Uterus (tissue), 3 donors: ENCODE measurements at regions not wholly inside any gene's neighbourhood (a gene's known extent, or its start where the extent isn't known, plus 50 kb on each side); places are given as distances from the start of the nearest gene placed in this dataset.

Experiments used
- DNase-seq, 2 donors: peaks; one replicate each; pipeline ENCODE4 v3.0.0-alpha.2; 2019 to 2020
- H3K27ac ChIP-seq, 2 donors: fragments of 200-600 bp; sonication (generic); 1 replicate in 1 of 2; 2 replicates in 1 of 2; pipeline ENCODE4 v1.5.1; 2016 to 2018
- H3K27me3 ChIP-seq, 2 donors: fragments of 200-600 bp; sonication (generic); one replicate each; pipeline ENCODE4 v1.5.1; 2018 to 2019; ENCODE audit warnings: control low read depth in 1 of 2
- H3K36me3 ChIP-seq, 2 donors: fragments of 200-600 bp; sonication (generic); one replicate each; pipeline ENCODE4 v1.5.1; 2019; ENCODE audit warnings: control low read depth in 1 of 2
- H3K4me1 ChIP-seq, 2 donors: fragments of 200-600 bp; sonication (generic); one replicate each; pipeline ENCODE4 v1.5.1; 2018 to 2019; ENCODE audit warnings: control low read depth in 1 of 2
- H3K4me3 ChIP-seq, 2 donors: fragments of 200-600 bp; sonication (generic); 1 replicate in 1 of 2; 2 replicates in 1 of 2; pipeline ENCODE4 v1.5.1; 2018 to 2019; ENCODE audit warnings: mild to moderate bottlenecking in 1 of 2
- H3K9me3 ChIP-seq, 2 donors: fragments of 200-600 bp; sonication (generic); one replicate each; pipeline ENCODE4 v1.5.1; 2019; ENCODE audit warnings: control low read depth in 1 of 2
- POLR2A ChIP-seq, 2 donors: fragments of 450-650 bp; IDR thresholded peaks; one replicate each; pipeline ENCODE4 v1.6.1; 2016; ENCODE audit warnings: antibody characterized with exemption in 2 of 2, mild to moderate bottlenecking in 1 of 2, moderate library complexity in 1 of 2
- intact Hi-C: fragments of 100-400 bp; cut with DNase I; formaldehyde crosslinking; loops from one replicate; pipeline ENCODE4 v1.15.1; 2023; ENCODE audit warnings: low total_unique reads
- TF ChIP-seq, protein P1 (sequence below), 4 experiments: fragments of 200-600 bp in 2 of 4; fragments of 450-650 bp in 2 of 4; sonication (generic) in 2 of 4; IDR thresholded peaks; one replicate each; pipeline ENCODE4 v1.5.1; 2016 to 2019; ENCODE audit warnings: antibody characterized with exemption in 4 of 4, mild to moderate bottlenecking in 2 of 4, moderate library complexity in 1 of 4
- donor health status: DM: yes; HTN: yes; CAD: no.

DNA sequence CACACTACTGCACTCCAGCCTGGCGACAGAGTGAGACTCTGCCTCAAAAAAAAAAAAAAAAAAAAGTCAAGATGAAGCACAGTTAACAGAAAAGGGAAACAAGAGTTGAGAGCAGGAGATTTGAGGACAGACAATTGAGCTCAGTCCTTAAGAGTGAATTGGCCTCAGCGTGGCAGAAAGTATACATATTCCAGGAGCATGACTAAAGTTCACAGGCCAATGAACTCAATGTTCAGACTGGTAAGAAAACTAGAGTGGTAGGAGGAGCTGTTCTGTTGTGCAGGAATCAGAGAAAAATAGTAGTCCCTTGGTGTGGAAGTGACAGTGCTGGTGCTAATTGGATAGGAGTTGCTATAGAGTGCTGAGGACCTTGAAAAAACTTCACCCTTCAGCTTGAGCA lies 60.0 kb downstream of the NRN1 start:
- TF ChIP-seq, protein P1, sequence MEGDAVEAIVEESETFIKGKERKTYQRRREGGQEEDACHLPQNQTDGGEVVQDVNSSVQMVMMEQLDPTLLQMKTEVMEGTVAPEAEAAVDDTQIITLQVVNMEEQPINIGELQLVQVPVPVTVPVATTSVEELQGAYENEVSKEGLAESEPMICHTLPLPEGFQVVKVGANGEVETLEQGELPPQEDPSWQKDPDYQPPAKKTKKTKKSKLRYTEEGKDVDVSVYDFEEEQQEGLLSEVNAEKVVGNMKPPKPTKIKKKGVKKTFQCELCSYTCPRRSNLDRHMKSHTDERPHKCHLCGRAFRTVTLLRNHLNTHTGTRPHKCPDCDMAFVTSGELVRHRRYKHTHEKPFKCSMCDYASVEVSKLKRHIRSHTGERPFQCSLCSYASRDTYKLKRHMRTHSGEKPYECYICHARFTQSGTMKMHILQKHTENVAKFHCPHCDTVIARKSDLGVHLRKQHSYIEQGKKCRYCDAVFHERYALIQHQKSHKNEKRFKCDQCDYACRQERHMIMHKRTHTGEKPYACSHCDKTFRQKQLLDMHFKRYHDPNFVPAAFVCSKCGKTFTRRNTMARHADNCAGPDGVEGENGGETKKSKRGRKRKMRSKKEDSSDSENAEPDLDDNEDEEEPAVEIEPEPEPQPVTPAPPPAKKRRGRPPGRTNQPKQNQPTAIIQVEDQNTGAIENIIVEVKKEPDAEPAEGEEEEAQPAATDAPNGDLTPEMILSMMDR (IDR thresholded peaks at IDR 0.05) = no peak
- no peak for TF ChIP-seq POLR2A (IDR thresholded peaks at IDR 0.05)
- Histone ChIP-seq H3K4me3 (no peak overlapping the region), H3K9me3 (no peaks in the 10 kb centered on the region), H3K4me1 (no peaks in the 10 kb centered on the region), H3K27ac (no peak overlapping the region), H3K36me3 (no peaks in the 10 kb centered on the region), H3K27me3 (no peaks in the 10 kb centered on the region)
- intact Hi-C loops = no loop called here
- no peak for DNase-seq

DNA sequence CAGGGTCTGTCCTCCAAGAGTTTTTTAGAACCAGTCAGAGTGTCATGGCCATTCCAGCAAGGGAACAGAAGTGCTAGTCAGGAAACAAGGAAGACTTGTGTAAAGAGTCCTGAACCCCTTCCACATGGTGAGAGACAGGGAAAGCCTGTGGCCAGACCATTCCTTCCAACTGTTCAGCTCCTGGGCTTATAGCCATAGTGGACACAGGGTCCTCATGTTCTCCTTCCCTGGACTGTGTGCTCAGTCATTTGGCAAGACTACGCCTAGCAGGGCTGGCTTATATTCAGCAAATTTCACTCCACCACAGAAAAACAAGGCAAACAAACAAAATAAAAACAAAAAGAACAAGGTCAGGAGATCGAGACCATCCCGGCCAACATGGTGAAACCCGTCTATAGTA lies 60.5 kb downstream of the NRN1 start:
- H3K4me3 ChIP-seq = no peak overlapping the region

DNA sequence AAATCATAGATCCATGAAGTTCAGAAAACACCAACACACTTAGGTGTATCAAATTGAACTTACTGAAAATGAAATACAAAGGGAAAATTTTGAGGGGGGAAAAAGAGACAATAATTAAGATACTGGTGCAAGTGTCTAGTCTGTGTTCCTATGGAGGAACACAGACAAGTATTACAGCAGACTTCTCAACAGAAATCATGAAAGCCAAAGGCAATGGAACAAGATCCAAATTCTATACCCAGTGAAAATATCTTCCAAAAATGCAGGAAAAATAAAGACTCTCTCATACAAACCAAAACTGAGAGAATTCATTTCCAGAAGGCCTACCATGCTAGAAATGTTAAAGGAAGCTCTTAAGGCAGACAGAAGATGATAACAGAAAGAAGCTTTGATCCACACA lies 63.1 kb downstream of the NRN1 start:
- Histone ChIP-seq H3K4me1 (no peaks in the 10 kb centered on the region), H3K4me3 (no peak overlapping the region), H3K27me3 (no peaks in the 10 kb centered on the region), H3K36me3 (no peaks in the 10 kb centered on the region), H3K27ac (no peak overlapping the region), H3K9me3 (no peaks in the 10 kb centered on the region)
- intact Hi-C loops = no loop called here
- no peak for DNase-seq
- TF ChIP-seq, protein P1 (IDR thresholded peaks at IDR 0.05) = no peak
- no peak for TF ChIP-seq POLR2A (IDR thresholded peaks at IDR 0.05)

More for the DNA sequence above, 60.5 kb downstream of the NRN1 start:
- DNase-seq = no peak
- H3K27ac ChIP-seq = no peak overlapping the region
- no peaks in the 10 kb centered on the region for H3K4me1 ChIP-seq
- no peaks in the 10 kb centered on the region for H3K27me3 ChIP-seq
- intact Hi-C loops = no loop called here
- H3K9me3 ChIP-seq = no peaks in the 10 kb centered on the region
- TF ChIP-seq POLR2A (IDR thresholded peaks at IDR 0.05) = no peak
- TF ChIP-seq, protein P1 (IDR thresholded peaks at IDR 0.05) = no peak
- H3K36me3 ChIP-seq = no peaks in the 10 kb centered on the region

DNA sequence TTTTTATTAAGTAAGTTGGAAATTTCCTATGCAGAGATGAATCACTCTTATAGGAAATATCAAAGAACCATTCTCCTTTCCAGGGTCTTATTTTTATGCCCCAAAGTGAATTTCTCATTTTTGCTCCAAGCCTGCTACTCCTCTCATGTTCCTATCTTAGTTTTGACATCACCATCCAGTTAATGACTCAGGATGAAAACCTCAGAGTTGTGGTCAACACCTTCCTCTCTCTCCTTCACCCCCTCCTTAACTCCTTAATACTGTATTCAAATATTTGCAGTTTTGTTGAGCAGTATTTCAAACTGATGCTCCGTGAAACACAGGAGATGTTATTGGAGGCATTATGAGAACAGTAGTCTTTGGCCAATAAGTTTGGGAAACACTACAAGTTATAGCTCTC lies 64.1 kb downstream of the NRN1 start:
- no peak overlapping the region for H3K4me3 ChIP-seq
- no peaks in the 10 kb centered on the region for H3K27me3 ChIP-seq
- H3K36me3 ChIP-seq = no peaks in the 10 kb centered on the region
- H3K9me3 ChIP-seq = no peaks in the 10 kb centered on the region
- H3K27ac ChIP-seq = no peak overlapping the region
- no peak for DNase-seq
- TF ChIP-seq, protein P1 (IDR thresholded peaks at IDR 0.05) = no peak
- no peak for TF ChIP-seq POLR2A (IDR thresholded peaks at IDR 0.05)
- intact Hi-C loops = no loop called here
- H3K4me1 ChIP-seq = no peaks in the 10 kb centered on the region

- Histone ChIP-seq H3K4me1 (no peaks in the 10 kb centered on the region), H3K9me3 (no peaks in the 10 kb centered on the region), H3K27me3 (no peaks in the 10 kb centered on the region), H3K36me3 (no peaks in the 10 kb centered on the region), H3K27ac (no peak overlapping the region), H3K4me3 (no peak overlapping the region)
- intact Hi-C loops = no loop called here
- no peak for DNase-seq
- TF ChIP-seq, protein P1 (IDR thresholded peaks at IDR 0.05) = no peak
- TF ChIP-seq POLR2A (IDR thresholded peaks at IDR 0.05) = no peak
Observed at GRCh38 chr6:5941188-5941587, 65.5 kb downstream of the NRN1 start.
